Subcutaneous abdominal adipose tissue (tissue), 5 donors: ENCODE measurements at regions not wholly inside any gene's neighbourhood (a gene's known extent, or its start where the extent isn't known, plus 50 kb on each side); places are given as distances from the start of the nearest gene placed in this dataset.
"Not testable (repeated sequence)": the region's sequence is repeated elsewhere in the genome, so short reads cannot be mapped to it uniquely, and the experiment has no call there.

Source experiments
- H3K27ac ChIP-seq: one replicate; pipeline ENCODE4 v1.7.0; 2013; ENCODE audit warnings: low read depth, mild to moderate bottlenecking, inconsistent platforms, low read length, moderate library complexity
- H3K27me3 ChIP-seq, 5 donors: one replicate each; pipeline ENCODE4 v1.7.0; 2013; ENCODE audit warnings: low read length in 5 of 5, inconsistent platforms in 1 of 5; ENCODE audit not compliant: control insufficient read depth in 5 of 5, insufficient read depth in 4 of 5
- H3K36me3 ChIP-seq, 5 donors: one replicate each; pipeline ENCODE4 v1.7.0; 2013; ENCODE audit warnings: low read length in 5 of 5; ENCODE audit not compliant: control insufficient read depth in 5 of 5, insufficient read depth in 5 of 5
- H3K4me1 ChIP-seq, 5 donors: one replicate each; pipeline ENCODE4 v1.7.0; 2013; ENCODE audit warnings: low read length in 5 of 5, mild to moderate bottlenecking in 3 of 5, moderate library complexity in 1 of 5; ENCODE audit not compliant: control insufficient read depth in 5 of 5, insufficient read depth in 5 of 5
- H3K4me3 ChIP-seq, 5 donors: one replicate each; pipeline ENCODE4 v1.7.0; 2013; ENCODE audit warnings: low read length in 5 of 5, low read depth in 1 of 5
- H3K9ac ChIP-seq, 5 donors: one replicate each; pipeline ENCODE4 v1.7.0; 2013; ENCODE audit warnings: low read length in 5 of 5, mild to moderate bottlenecking in 4 of 5, moderate library complexity in 3 of 5
- H3K9me3 ChIP-seq, 5 donors: one replicate each; pipeline ENCODE4 v1.7.0; 2013; ENCODE audit warnings: low read length in 5 of 5; ENCODE audit not compliant: control insufficient read depth in 5 of 5
- donor health status: healthy.
- donor health status: healthy.
- donor health status: healthy.
- donor health status: healthy.
- donor health status: healthy.

DNA sequence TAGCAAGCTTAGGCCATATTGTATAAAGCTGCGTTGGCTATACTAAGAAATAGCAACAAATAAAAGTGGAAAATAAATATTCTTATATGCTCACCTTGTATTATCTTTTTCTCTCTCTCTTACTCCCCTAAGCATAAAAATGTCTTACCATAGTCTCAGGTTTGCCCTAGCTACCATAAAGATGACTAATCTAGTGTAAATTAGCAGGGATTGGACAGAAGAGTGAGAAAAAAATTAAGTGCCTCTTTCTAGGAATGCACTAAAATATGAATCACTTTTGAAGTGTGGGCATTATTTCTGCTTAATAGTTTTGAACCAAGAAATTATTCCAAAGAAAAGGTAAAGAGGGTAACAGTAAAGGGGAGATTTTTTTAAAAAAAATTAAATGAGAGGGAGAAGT lies 201.3 kb downstream of the HINT1 start:
- Histone ChIP-seq H3K9ac (no peak overlapping the region), H3K27me3 (no peaks in the 10 kb centered on the region), H3K36me3 (no peaks in the 10 kb centered on the region), H3K4me3 (no peak overlapping the region), H3K9me3 (peaks cover 0 to 5% (median 3%) of the 10 kb centered on the region in 5 donors), H3K27ac (no peak overlapping the region), H3K4me1 (no peaks in the 10 kb centered on the region)

GRCh38 chr5:130957151-130957550 lies 207.9 kb downstream of the HINT1 start:
- no peak overlapping the region for H3K27ac ChIP-seq
- no peaks in the 10 kb centered on the region for H3K36me3 ChIP-seq
- no peaks in the 10 kb centered on the region for H3K4me1 ChIP-seq
- no peak overlapping the region for H3K9ac ChIP-seq
- no peak overlapping the region for H3K4me3 ChIP-seq
- no peaks in the 10 kb centered on the region for H3K27me3 ChIP-seq
- H3K9me3 ChIP-seq: peaks cover 0 to 5% (median 3%) of the 10 kb centered on the region in 5 donors

GRCh38 chr5:130955041-130955440 lies 210.0 kb downstream of the HINT1 start:
- Histone ChIP-seq H3K9ac (no peak overlapping the region), H3K4me1 (no peaks in the 10 kb centered on the region), H3K9me3 (peaks cover 0 to 5% (median 3%) of the 10 kb centered on the region in 5 donors), H3K27ac (no peak overlapping the region), H3K36me3 (no peaks in the 10 kb centered on the region), H3K27me3 (no peaks in the 10 kb centered on the region), H3K4me3 (no peak overlapping the region)

GRCh38 chr5:130954336-130954735 lies 210.7 kb downstream of the HINT1 start:
- Histone ChIP-seq H3K27me3 (no peaks in the 10 kb centered on the region), H3K4me3 (no peak overlapping the region), H3K36me3 (no peaks in the 10 kb centered on the region), H3K9ac (no peak overlapping the region), H3K4me1 (no peaks in the 10 kb centered on the region), H3K27ac (no peak overlapping the region), H3K9me3 (peaks cover 0 to 4% (median 0%) of the 10 kb centered on the region in 5 donors)

- no peaks in the 10 kb centered on the region for H3K27me3 ChIP-seq
- H3K4me1 ChIP-seq: peaks cover 0 to 8% (median 0%) of the 10 kb centered on the region in 5 donors
- H3K4me3 ChIP-seq: no peak overlapping the region
- H3K9ac ChIP-seq: no peak overlapping the region
- no peak overlapping the region for H3K27ac ChIP-seq
- no peaks in the 10 kb centered on the region for H3K36me3 ChIP-seq
- H3K9me3 ChIP-seq: no peaks in the 10 kb centered on the region
Measured at GRCh38 chr5:130939059-130939458, 226.0 kb downstream of the HINT1 start.

DNA sequence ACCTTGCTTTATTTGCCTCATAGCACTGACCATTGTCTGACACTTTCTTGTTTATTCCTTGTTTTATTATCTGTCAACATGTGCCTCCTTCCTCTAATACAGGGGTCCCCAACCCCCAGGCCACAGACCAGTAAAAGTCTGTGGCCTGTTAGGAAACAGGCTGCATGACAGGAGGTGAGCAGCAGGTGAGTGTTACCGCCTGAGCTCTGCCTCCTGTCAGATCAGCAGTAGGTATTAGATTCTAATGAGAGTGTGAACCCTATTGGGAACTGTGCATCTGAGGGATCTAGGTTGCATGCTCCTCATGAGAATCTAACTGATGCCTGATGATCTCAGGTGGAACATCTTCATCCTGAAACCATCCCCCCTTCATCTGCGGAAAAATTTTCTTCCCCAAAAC lies 228.0 kb downstream of the HINT1 start:
- H3K4me3 ChIP-seq: no peak overlapping the region
- no peaks in the 10 kb centered on the region for H3K4me1 ChIP-seq
- H3K36me3 ChIP-seq: no peaks in the 10 kb centered on the region
- no peaks in the 10 kb centered on the region for H3K27me3 ChIP-seq
- no peak overlapping the region for H3K9ac ChIP-seq
- H3K27ac ChIP-seq: no peak overlapping the region
- no peaks in the 10 kb centered on the region for H3K9me3 ChIP-seq

- Histone ChIP-seq H3K4me1 (no peaks in the 10 kb centered on the region), H3K9me3 (peaks cover 0 to 3% (median 0%) of the 10 kb centered on the region in 5 donors), H3K36me3 (no peaks in the 10 kb centered on the region), H3K9ac (no peak overlapping the region), H3K4me3 (peak overlapping the region in 1 of 5 donors; percentile 1), H3K27ac (no peak overlapping the region), H3K27me3 (no peaks in the 10 kb centered on the region)
Measured at GRCh38 chr5:130923543-130924124, 241.4 kb downstream of the HINT1 start.

GRCh38 chr5:130912088-130912487 lies 253.0 kb downstream of the HINT1 start:
- H3K4me3 ChIP-seq: no peak overlapping the region
- H3K27me3 ChIP-seq: no peaks in the 10 kb centered on the region
- H3K9me3 ChIP-seq: peaks cover 0 to 8% (median 0%) of the 10 kb centered on the region in 5 donors
- H3K36me3 ChIP-seq: no peaks in the 10 kb centered on the region
- no peaks in the 10 kb centered on the region for H3K4me1 ChIP-seq
- no peak overlapping the region for H3K27ac ChIP-seq
- H3K9ac ChIP-seq: no peak overlapping the region

GRCh38 chr5:130908186-130908585 lies 256.9 kb downstream of the HINT1 start:
- Histone ChIP-seq H3K27ac (no peak overlapping the region), H3K4me3 (no peak overlapping the region), H3K4me1 (no peaks in the 10 kb centered on the region), H3K27me3 (no peaks in the 10 kb centered on the region), H3K36me3 (no peaks in the 10 kb centered on the region), H3K9ac (no peak overlapping the region), H3K9me3 (peaks cover 0 to 8% (median 0%) of the 10 kb centered on the region in 5 donors)

GRCh38 chr5:130897537-130898195 lies 267.4 kb downstream of the HINT1 start:
- H3K4me3 ChIP-seq, H3K9ac ChIP-seq, H3K27me3 ChIP-seq, H3K9me3 ChIP-seq, H3K4me1 ChIP-seq, H3K36me3 ChIP-seq, H3K27ac ChIP-seq: not testable (repeated sequence)
